K562 (cell line): ENCODE measurements at regions not wholly inside any gene's neighbourhood (a gene's known extent, or its start where the extent isn't known, plus 50 kb on each side); places are given as distances from the start of the nearest gene placed in this dataset.

Experiments
- ATAC-seq: fragments of 200-7000 bp; cut with Tn5 transposase; 3 replicates; pipeline ENCODE4 v1.9.1; 2020; ENCODE audit warnings: moderate library complexity
- BruUV-seq: library from RNA; stranded (reverse); fragments of 400-500 nt; replicated peaks from 2 replicates; lab custom pipeline; 2021; lab: Mats Ljungman, UMichigan
- CTCF ChIA-PET: fragments of 300-600 bp; formaldehyde crosslinking; extraction: SDS; loops from one replicate; lab custom pipeline; 2021; ENCODE audit warnings: low intra/inter-chr PET ratio; lab: Yijun Ruan, JAX
- POLR2A ChIA-PET: fragments of 300-600, 350-650 bp; sonication (Branson Sonifier 250); formaldehyde crosslinking; extraction: SDS; loops from one replicate; lab custom pipeline; 2021; ENCODE audit warnings: antibody characterized with exemption, inconsistent platforms; lab: Yijun Ruan, JAX
- DNase-seq, 4 experiments: peaks; one replicate each; pipeline versions ENCODE4 v3.0.0 to v3.0.0-alpha.2; 2011 to 2018; ENCODE audit warnings: low spot score in 3 of 4, mixed read lengths in 3 of 4; ENCODE audit errors: extremely low read depth in 1 of 4
- FAIRE-seq: peaks from 2 replicates; lab custom pipeline; 2011; peaks lifted over from hg19 to GRCh38; lab: Jason Lieb, UNC
- H2AFZ ChIP-seq: 2 replicates; pipeline ENCODE4 v1.6.0; 2011; ENCODE audit warnings: low read depth, low read length, control low read depth, inconsistent platforms
- H3K27ac ChIP-seq: fragments of 200-600 bp; 3 replicates; pipeline ENCODE4 v1.8.0; 2011; ENCODE audit warnings: low read depth, mild to moderate bottlenecking, control low read depth, inconsistent platforms, low read length, moderate library complexity, mixed read lengths; ENCODE audit errors: extremely low read depth
- H3K27me3 ChIP-seq, 2 experiments: fragments of 300-600 bp in 1 of 2; 2 replicates in 1 of 2; 3 replicates in 1 of 2; pipeline versions ENCODE4 v1.6.0 to v1.8.0; 2011; ENCODE audit warnings: inconsistent platforms in 2 of 2, low read length in 2 of 2, mild to moderate bottlenecking in 1 of 2, mixed read lengths in 1 of 2, moderate library complexity in 1 of 2; ENCODE audit not compliant: control insufficient read depth in 2 of 2, insufficient read depth in 2 of 2
- H3K36me3 ChIP-seq: fragments of 300-600 bp; 3 replicates; pipeline ENCODE4 v1.8.0; 2011; ENCODE audit warnings: mild to moderate bottlenecking, low read length, inconsistent platforms; ENCODE audit not compliant: control insufficient read depth, insufficient read depth
- H3K4me1 ChIP-seq, 2 experiments: fragments of 200-600 bp in 1 of 2; replicated peaks in 1 of 2; 2 replicates in 1 of 2; 3 replicates in 1 of 2; pipeline versions ENCODE4 v1.5.1 to v1.8.0; 2011; ENCODE audit warnings: inconsistent platforms in 2 of 2, low read length in 2 of 2, mild to moderate bottlenecking in 1 of 2, mixed read lengths in 1 of 2, moderate library complexity in 1 of 2; ENCODE audit not compliant: control insufficient read depth in 2 of 2, insufficient read depth in 2 of 2
- H3K4me2 ChIP-seq: 2 replicates; pipeline ENCODE4 v1.6.1; 2011; ENCODE audit warnings: low read length, control low read depth, inconsistent platforms, mixed read lengths; ENCODE audit not compliant: insufficient read depth
- H3K4me3 ChIP-seq: fragments of 200-600 bp; sonication (generic), shearing (Covaris generic); 2 replicates; pipeline ENCODE4 v1.5.1; 2016; ENCODE audit warnings: control low read depth, inconsistent platforms
- H3K79me2 ChIP-seq: fragments of 200-600 bp; 3 replicates; pipeline ENCODE4 v1.8.0; 2011; ENCODE audit warnings: low read length, inconsistent platforms; ENCODE audit not compliant: control insufficient read depth, insufficient read depth
- H3K9ac ChIP-seq, 2 experiments: 2 replicates each; pipeline versions ENCODE4 v1.6.0 to v1.6.1; 2011; ENCODE audit warnings: low read depth in 2 of 2, low read length in 2 of 2, control low read depth in 1 of 2, inconsistent platforms in 1 of 2, mild to moderate bottlenecking in 1 of 2, mixed read lengths in 1 of 2; ENCODE audit not compliant: insufficient read depth in 1 of 2
- H3K9me1 ChIP-seq: one replicate; pipeline ENCODE4 v1.6.0; 2011; ENCODE audit warnings: inconsistent platforms, mild to moderate bottlenecking, low read length, moderate library complexity; ENCODE audit not compliant: control insufficient read depth, insufficient read depth
- H3K9me3 ChIP-seq: replicated peaks from 2 replicates; pipeline ENCODE4 v1.5.1; 2011; ENCODE audit warnings: low read depth, low read length, inconsistent platforms; ENCODE audit not compliant: control insufficient read depth, insufficient read depth
- H4K20me1 ChIP-seq: replicated peaks from 2 replicates; pipeline ENCODE4 v1.6.1; 2011; ENCODE audit warnings: low read length, inconsistent platforms, mixed read lengths; ENCODE audit not compliant: control insufficient read depth, insufficient read depth
- DLX4 ChIP-seq: fragments of 250-450 bp; sonication (Bioruptor Pico); IDR thresholded peaks from 2 replicates; pipeline ENCODE4 v1.6.1; 2021; ENCODE audit warnings: mild to moderate bottlenecking
- FOXK1 ChIP-seq: sonication (generic); formaldehyde crosslinking; IDR thresholded peaks from 2 replicates; pipeline ENCODE4 v1.8.0; 2022; ENCODE audit warnings: missing genetic modification reagents, mild to moderate bottlenecking, borderline replicate concordance
- GTF2F1 ChIP-seq: IDR thresholded peaks from 2 replicates; pipeline ENCODE4 v1.6.1; 2011; ENCODE audit warnings: low read depth, low read length, improper control_type of control experiment
- HDAC3 ChIP-seq: fragments of 450-650 bp; IDR thresholded peaks from 2 replicates; pipeline ENCODE4 v1.6.1; 2018; ENCODE audit warnings: borderline replicate concordance, mild to moderate bottlenecking, moderate library complexity; ENCODE audit not compliant: partially characterized antibody
- KDM1A ChIP-seq, 2 experiments: fragments of 450-650 bp; IDR thresholded peaks; 2 replicates each; pipeline ENCODE4 v1.6.1; 2016; ENCODE audit warnings: mild to moderate bottlenecking in 2 of 2
- RBM39 ChIP-seq: fragments of 200-400 bp; formaldehyde crosslinking; optimal IDR thresholded peaks from 2 replicates; pipeline ENCODE3; 2018; ENCODE audit warnings: low read depth, low read length
- STAG1 ChIP-seq: sonication (generic); formaldehyde crosslinking; IDR thresholded peaks from 2 replicates; pipeline ENCODE4 v1.5.0; 2020; ENCODE audit warnings: missing genetic modification reagents, borderline replicate concordance
- ZNF507 ChIP-seq: conservative IDR thresholded peaks from 2 replicates; pipeline ENCODE4 v1.6.1; 2017; ENCODE audit warnings: missing genetic modification characterization, missing compliant biosample characterization
- WGBS: fragments of 100-300 bp; shearing (Covaris generic); methylation state at CpG from one replicate; pipeline ENCODE4 v1.1.6; 2016; ENCODE audit warnings: low coverage, mixed read lengths; ENCODE audit not compliant: insufficient coverage; ENCODE audit errors: missing lambda C conversion rate; 5-methylcytosine and 5-hydroxymethylcytosine counted together
- in situ Hi-C: fragments of 300-500 bp; cut with MboI; formaldehyde crosslinking; loops from 4 replicates; pipeline ENCODE4 v1.15.0; 2018; ENCODE audit warnings: inconsistent platforms, mixed read lengths
- intact Hi-C: fragments of 100-400 bp; cut with micrococcal nuclease; formaldehyde crosslinking; loops from 2 replicates; pipeline ENCODE4 v1.14.2; 2022
- TF ChIP-seq, protein P1 (sequence below): fragments of 250-450 bp; sonication (Bioruptor Pico); IDR thresholded peaks from 2 replicates; pipeline ENCODE4 v1.4.0; 2020; ENCODE audit warnings: mild to moderate bottlenecking, moderate library complexity

DNA sequence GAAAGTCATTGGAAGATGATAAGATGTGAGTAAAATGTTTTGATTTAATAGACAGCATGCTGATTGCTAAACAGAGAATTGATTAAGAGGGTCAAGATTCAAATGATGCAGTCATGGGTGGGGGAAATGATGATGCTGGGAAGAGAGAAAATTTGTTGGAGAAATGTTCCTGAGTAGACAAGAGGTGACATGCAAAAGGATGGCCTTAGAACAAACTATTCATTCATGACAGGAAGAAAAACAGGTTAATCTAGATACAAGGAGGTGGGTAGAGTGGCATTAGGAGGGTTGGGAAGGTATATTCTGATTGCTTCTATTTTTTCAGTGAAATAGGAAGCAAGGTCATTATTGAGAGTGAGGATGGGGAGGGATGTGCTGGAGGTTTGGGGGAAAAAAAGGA is 146.7 kb downstream of the SEM1 start:
- no peaks in the 10 kb centered on the region for H3K9me1 ChIP-seq
- BruUV-seq: no TSS peak
- no peaks in the 10 kb centered on the region for H3K36me3 ChIP-seq
- CTCF ChIA-PET: no interaction called here
- H3K4me3 ChIP-seq: no peak overlapping the region
- no peaks in the 10 kb centered on the region for H3K27me3 ChIP-seq
- ATAC-seq: no peak
- no peak overlapping the region for H2AFZ ChIP-seq
- no peaks in the 10 kb centered on the region; a peak in 2 of 5 replicates for H3K4me1 ChIP-seq
- H3K27ac ChIP-seq: no peak overlapping the region
- FAIRE-seq: no peak
- in situ Hi-C loops: no loop called here
- H4K20me1 ChIP-seq: no peaks in the 10 kb centered on the region
- TF ChIP-seq, protein P1, sequence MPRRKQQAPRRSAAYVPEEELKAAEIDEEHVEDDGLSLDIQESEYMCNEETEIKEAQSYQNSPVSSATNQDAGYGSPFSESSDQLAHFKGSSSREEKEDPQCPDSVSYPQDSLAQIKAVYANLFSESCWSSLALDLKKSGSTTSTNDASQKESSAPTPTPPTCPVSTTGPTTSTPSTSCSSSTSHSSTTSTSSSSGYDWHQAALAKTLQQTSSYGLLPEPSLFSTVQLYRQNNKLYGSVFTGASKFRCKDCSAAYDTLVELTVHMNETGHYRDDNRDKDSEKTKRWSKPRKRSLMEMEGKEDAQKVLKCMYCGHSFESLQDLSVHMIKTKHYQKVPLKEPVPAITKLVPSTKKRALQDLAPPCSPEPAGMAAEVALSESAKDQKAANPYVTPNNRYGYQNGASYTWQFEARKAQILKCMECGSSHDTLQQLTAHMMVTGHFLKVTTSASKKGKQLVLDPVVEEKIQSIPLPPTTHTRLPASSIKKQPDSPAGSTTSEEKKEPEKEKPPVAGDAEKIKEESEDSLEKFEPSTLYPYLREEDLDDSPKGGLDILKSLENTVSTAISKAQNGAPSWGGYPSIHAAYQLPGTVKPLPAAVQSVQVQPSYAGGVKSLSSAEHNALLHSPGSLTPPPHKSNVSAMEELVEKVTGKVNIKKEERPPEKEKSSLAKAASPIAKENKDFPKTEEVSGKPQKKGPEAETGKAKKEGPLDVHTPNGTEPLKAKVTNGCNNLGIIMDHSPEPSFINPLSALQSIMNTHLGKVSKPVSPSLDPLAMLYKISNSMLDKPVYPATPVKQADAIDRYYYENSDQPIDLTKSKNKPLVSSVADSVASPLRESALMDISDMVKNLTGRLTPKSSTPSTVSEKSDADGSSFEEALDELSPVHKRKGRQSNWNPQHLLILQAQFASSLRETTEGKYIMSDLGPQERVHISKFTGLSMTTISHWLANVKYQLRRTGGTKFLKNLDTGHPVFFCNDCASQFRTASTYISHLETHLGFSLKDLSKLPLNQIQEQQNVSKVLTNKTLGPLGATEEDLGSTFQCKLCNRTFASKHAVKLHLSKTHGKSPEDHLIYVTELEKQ (CRISPR knock-in tag): no peak
- no peak for DNase-seq
- intact Hi-C loops: no loop called here
- no peaks in the 10 kb centered on the region for H3K79me2 ChIP-seq
- no peaks in the 10 kb centered on the region for H3K9me3 ChIP-seq
- POLR2A ChIA-PET: no interaction called here
- H3K4me2 ChIP-seq: no peak overlapping the region
- no peak overlapping the region for H3K9ac ChIP-seq

- no peak overlapping the region for H3K4me2 ChIP-seq
- CTCF ChIA-PET: no interaction called here
- no peaks in the 10 kb centered on the region for H3K9me1 ChIP-seq
- BruUV-seq: no TSS peak
- intact Hi-C loops (no loop called here), in situ Hi-C loops (no loop called here)
- H3K79me2 ChIP-seq: no peaks in the 10 kb centered on the region
- H3K36me3 ChIP-seq: no peaks in the 10 kb centered on the region
- H3K4me3 ChIP-seq: no peak overlapping the region
- H3K9ac ChIP-seq: no peak overlapping the region
- no peak for FAIRE-seq
- no peaks in the 10 kb centered on the region for H4K20me1 ChIP-seq
- H3K27me3 ChIP-seq: no peaks in the 10 kb centered on the region
- POLR2A ChIA-PET: no interaction called here
- no peak for ATAC-seq
- no peak overlapping the region for H2AFZ ChIP-seq
- no peak overlapping the region for H3K27ac ChIP-seq
- no peaks in the 10 kb centered on the region for H3K9me3 ChIP-seq
- H3K4me1 ChIP-seq: no peaks in the 10 kb centered on the region; a peak in 2 of 5 replicates
- WGBS: 0% methylated on average over 4 of the region's 4 CpGs
- no peak for DNase-seq
- TF ChIP-seq RBM39 (no peak), HDAC3 (no peak), STAG1 (CRISPR knock-in tag) (no peak), DLX4 (CRISPR knock-in tag) (no peak), ZNF507 (tag) (no peak), FOXK1 (CRISPR knock-in tag) (no peak), KDM1A (IDR thresholded peaks at IDR 0.05) (no peak), GTF2F1 (no peak)
These were observed 147.2 kb downstream of the SEM1 start for GRCh38 chr7:96562458-96562857.
